ENCODE measurements at regions not wholly inside any gene's neighbourhood (a gene's known extent, or its start where the extent isn't known, plus 50 kb on each side); places are given as distances from the start of the nearest gene placed in this dataset.

DNA sequence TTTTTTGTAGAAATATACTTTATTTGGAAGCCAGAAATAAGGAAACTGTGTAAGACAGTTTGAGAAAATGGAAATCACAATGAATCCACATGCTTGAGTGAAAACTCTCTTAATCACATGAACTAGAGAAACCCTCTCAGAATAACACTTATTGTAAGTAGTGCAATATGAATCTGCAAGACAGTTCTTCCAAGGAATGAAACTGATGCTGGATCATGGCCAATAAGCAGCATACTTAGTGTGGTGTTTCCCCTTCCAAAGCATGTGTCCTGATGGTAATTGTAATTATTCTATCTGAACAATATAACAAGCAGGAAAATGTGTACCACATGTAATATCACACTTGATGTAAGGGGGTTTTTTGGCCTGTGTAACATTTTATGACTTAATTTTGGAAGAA lies 1870.5 kb upstream of the TENM3 start:
- Histone ChIP-seq H3K4me3 (no peak overlapping the region), H3K4me2 (ENCODE audit: control insufficient read depth, insufficient read depth) (no peak overlapping the region), H3K27ac (ENCODE audit: control insufficient read depth, insufficient read depth) (no peak overlapping the region), H3K9ac (ENCODE audit: control insufficient read depth, insufficient read depth, low read length) (no peak overlapping the region), H4K20me1 (ENCODE audit: control insufficient read depth, insufficient read depth) (no peaks in the 10 kb centered on the region), H3K4me1 (ENCODE audit: control insufficient read depth, insufficient read depth, low read length) (no peaks in the 10 kb centered on the region), H2AFZ (ENCODE audit: control insufficient read depth, low read depth, low read length) (no peak overlapping the region), H3K79me2 (ENCODE audit: control insufficient read depth, insufficient read depth, low read length) (no peaks in the 10 kb centered on the region), H3K27me3 (replicated peaks in 1 of 2; ENCODE audit: control insufficient read depth in 2 of 2, insufficient read depth in 2 of 2, low read length in 1 of 2) (no peaks in the 10 kb centered on the region), H3K36me3 (ENCODE audit: control insufficient read depth in 2 of 2, insufficient read depth in 2 of 2, low read length in 1 of 2) (no peaks in the 10 kb centered on the region), H3K9me3 (replicated peaks; ENCODE audit: control insufficient read depth, insufficient read depth, low read length) (no peaks in the 10 kb centered on the region; the same call in 2 of the 3 replicates)
- in situ Hi-C loops (cut with MboI) = no loop called here
- SMC1A ChIA-PET (ENCODE audit: uncharacterized antibody, unreplicated experiment) = no interaction called here
- CTCF ChIA-PET = no interaction called here
- POLR2A ChIA-PET = no interaction called here
- BruUV-seq (replicated peaks) = no TSS peak
- FAIRE-seq = no peak
- no peak for ATAC-seq
- intact Hi-C loops (cut with micrococcal nuclease; ENCODE audit: unreplicated experiment) = no loop called here
- TF ChIP-seq BRCA1 (IDR thresholded peaks at IDR 0.05; ENCODE audit: low read depth, low read length) (no peak), SREBF2 (IDR thresholded peaks at IDR 0.05; ENCODE audit: low read length) (no peak)
- RAD21 ChIA-PET (ENCODE audit: unreplicated experiment) = no interaction called here
- no peak for DNase-seq (ENCODE audit: low read depth, low spot score)

DNA sequence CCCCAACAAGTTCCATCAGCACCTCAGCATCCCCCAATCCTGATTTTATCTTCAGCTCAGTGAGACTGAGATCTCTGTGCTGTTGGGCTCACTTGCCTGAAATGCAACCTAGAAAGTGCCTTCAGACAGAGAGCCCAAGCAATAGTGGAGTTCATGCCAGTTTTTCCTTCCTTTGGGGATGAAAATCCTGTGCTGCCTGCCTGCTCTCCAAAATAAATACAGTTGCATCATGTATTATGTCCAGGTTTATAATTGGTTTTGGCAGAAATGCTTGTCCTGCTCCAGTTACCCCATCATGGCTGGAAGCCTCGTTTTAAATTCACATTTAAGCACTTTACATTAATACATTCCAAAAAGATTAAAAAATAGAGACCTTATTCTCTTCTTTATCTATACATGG lies 1865.5 kb upstream of the TENM3 start:
- in situ Hi-C loops (cut with MboI) = no loop called here
- CTCF ChIA-PET = interaction anchor here (0.7 kb wide), 1 partner anchor 85 kb away, joined by 3 read pairs; no protein-coding TSS in a partner anchor
- Histone ChIP-seq H3K4me2 (ENCODE audit: control insufficient read depth, insufficient read depth) (no peak overlapping the region), H2AFZ (ENCODE audit: control insufficient read depth, low read depth, low read length) (no peak overlapping the region), H3K27me3 (replicated peaks in 1 of 2; ENCODE audit: control insufficient read depth in 2 of 2, insufficient read depth in 2 of 2, low read length in 1 of 2) (no peaks in the 10 kb centered on the region), H3K27ac (ENCODE audit: control insufficient read depth, insufficient read depth) (no peak overlapping the region), H3K4me1 (ENCODE audit: control insufficient read depth, insufficient read depth, low read length) (no peaks in the 10 kb centered on the region), H3K9me3 (replicated peaks; ENCODE audit: control insufficient read depth, insufficient read depth, low read length) (no peaks in the 10 kb centered on the region), H3K9ac (ENCODE audit: control insufficient read depth, insufficient read depth, low read length) (no peak overlapping the region), H3K79me2 (ENCODE audit: control insufficient read depth, insufficient read depth, low read length) (no peaks in the 10 kb centered on the region), H3K36me3 (ENCODE audit: control insufficient read depth in 2 of 2, insufficient read depth in 2 of 2, low read length in 1 of 2) (no peaks in the 10 kb centered on the region), H4K20me1 (ENCODE audit: control insufficient read depth, insufficient read depth) (no peaks in the 10 kb centered on the region), H3K4me3 (no peak overlapping the region)
- POLR2A ChIA-PET = no interaction called here
- WGBS (ENCODE audit: insufficient coverage, insufficient replicate concordance, low lambda C conversion rate, missing lambda C conversion rate) = 0% methylated on average over 1 of the region's 1 CpG
- RAD21 ChIA-PET (ENCODE audit: unreplicated experiment) = no interaction called here
- FAIRE-seq (no peak), ATAC-seq (no peak), DNase-seq (ENCODE audit: low read depth, low spot score) (no peak)
- intact Hi-C loops (cut with micrococcal nuclease; ENCODE audit: unreplicated experiment) = no loop called here
- no TSS peak for BruUV-seq (replicated peaks)
- SMC1A ChIA-PET (ENCODE audit: uncharacterized antibody, unreplicated experiment) = interaction anchor here (0.6 kb wide), 1 partner anchor 44 kb away, joined by 3 read pairs; no protein-coding TSS in a partner anchor
- TF ChIP-seq, protein P1, sequence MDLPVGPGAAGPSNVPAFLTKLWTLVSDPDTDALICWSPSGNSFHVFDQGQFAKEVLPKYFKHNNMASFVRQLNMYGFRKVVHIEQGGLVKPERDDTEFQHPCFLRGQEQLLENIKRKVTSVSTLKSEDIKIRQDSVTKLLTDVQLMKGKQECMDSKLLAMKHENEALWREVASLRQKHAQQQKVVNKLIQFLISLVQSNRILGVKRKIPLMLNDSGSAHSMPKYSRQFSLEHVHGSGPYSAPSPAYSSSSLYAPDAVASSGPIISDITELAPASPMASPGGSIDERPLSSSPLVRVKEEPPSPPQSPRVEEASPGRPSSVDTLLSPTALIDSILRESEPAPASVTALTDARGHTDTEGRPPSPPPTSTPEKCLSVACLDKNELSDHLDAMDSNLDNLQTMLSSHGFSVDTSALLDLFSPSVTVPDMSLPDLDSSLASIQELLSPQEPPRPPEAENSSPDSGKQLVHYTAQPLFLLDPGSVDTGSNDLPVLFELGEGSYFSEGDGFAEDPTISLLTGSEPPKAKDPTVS (IDR thresholded peaks at IDR 0.05; ENCODE audit: low read depth, low read length) = no peak
- TF ChIP-seq, protein P2, sequence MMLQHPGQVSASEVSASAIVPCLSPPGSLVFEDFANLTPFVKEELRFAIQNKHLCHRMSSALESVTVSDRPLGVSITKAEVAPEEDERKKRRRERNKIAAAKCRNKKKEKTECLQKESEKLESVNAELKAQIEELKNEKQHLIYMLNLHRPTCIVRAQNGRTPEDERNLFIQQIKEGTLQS (IDR thresholded peaks at IDR 0.05; ENCODE audit: borderline replicate concordance, extremely low read depth, low read depth, low read length) = no peak
- TF ChIP-seq, protein P3, sequence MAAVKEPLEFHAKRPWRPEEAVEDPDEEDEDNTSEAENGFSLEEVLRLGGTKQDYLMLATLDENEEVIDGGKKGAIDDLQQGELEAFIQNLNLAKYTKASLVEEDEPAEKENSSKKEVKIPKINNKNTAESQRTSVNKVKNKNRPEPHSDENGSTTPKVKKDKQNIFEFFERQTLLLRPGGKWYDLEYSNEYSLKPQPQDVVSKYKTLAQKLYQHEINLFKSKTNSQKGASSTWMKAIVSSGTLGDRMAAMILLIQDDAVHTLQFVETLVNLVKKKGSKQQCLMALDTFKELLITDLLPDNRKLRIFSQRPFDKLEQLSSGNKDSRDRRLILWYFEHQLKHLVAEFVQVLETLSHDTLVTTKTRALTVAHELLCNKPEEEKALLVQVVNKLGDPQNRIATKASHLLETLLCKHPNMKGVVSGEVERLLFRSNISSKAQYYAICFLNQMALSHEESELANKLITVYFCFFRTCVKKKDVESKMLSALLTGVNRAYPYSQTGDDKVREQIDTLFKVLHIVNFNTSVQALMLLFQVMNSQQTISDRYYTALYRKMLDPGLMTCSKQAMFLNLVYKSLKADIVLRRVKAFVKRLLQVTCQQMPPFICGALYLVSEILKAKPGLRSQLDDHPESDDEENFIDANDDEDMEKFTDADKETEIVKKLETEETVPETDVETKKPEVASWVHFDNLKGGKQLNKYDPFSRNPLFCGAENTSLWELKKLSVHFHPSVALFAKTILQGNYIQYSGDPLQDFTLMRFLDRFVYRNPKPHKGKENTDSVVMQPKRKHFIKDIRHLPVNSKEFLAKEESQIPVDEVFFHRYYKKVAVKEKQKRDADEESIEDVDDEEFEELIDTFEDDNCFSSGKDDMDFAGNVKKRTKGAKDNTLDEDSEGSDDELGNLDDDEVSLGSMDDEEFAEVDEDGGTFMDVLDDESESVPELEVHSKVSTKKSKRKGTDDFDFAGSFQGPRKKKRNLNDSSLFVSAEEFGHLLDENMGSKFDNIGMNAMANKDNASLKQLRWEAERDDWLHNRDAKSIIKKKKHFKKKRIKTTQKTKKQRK (IDR thresholded peaks at IDR 0.05; ENCODE audit: low read depth, low read length) = no peak
- TF ChIP-seq, protein P4, sequence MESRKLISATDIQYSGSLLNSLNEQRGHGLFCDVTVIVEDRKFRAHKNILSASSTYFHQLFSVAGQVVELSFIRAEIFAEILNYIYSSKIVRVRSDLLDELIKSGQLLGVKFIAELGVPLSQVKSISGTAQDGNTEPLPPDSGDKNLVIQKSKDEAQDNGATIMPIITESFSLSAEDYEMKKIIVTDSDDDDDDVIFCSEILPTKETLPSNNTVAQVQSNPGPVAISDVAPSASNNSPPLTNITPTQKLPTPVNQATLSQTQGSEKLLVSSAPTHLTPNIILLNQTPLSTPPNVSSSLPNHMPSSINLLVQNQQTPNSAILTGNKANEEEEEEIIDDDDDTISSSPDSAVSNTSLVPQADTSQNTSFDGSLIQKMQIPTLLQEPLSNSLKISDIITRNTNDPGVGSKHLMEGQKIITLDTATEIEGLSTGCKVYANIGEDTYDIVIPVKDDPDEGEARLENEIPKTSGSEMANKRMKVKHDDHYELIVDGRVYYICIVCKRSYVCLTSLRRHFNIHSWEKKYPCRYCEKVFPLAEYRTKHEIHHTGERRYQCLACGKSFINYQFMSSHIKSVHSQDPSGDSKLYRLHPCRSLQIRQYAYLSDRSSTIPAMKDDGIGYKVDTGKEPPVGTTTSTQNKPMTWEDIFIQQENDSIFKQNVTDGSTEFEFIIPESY (IDR thresholded peaks at IDR 0.05) = no peak
- TF ChIP-seq CBX5 (IDR thresholded peaks at IDR 0.05; ENCODE audit: low read depth) (no peak), MTA3 (IDR thresholded peaks at IDR 0.05; ENCODE audit: borderline replicate concordance, low read length) (no peak), NFYB (IDR thresholded peaks at IDR 0.05; ENCODE audit: insufficient read depth, low read depth, low read length) (no peak)
- TF ChIP-seq, protein P5, sequence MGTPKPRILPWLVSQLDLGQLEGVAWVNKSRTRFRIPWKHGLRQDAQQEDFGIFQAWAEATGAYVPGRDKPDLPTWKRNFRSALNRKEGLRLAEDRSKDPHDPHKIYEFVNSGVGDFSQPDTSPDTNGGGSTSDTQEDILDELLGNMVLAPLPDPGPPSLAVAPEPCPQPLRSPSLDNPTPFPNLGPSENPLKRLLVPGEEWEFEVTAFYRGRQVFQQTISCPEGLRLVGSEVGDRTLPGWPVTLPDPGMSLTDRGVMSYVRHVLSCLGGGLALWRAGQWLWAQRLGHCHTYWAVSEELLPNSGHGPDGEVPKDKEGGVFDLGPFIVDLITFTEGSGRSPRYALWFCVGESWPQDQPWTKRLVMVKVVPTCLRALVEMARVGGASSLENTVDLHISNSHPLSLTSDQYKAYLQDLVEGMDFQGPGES (IDR thresholded peaks at IDR 0.05) = no peak

Data from GM12878 (cell line).